HL-60 (cell line): ENCODE measurements at regions not wholly inside any gene's neighbourhood (a gene's known extent, or its start where the extent isn't known, plus 50 kb on each side); places are given as distances from the start of the nearest gene placed in this dataset.

Source experiments
- DNase-seq, 2 experiments: peaks; one replicate each; pipeline ENCODE4 v3.0.0-alpha.2; 2010 to 2020; ENCODE audit warnings: low read depth in 1 of 2, low spot score in 1 of 2
- H3K27ac ChIP-seq: fragments of 250-450 bp; sonication (Bioruptor Pico); replicated peaks from 2 replicates; pipeline ENCODE4 v1.5.1; 2020; ENCODE audit warnings: mild to moderate bottlenecking, moderate library complexity
- H3K27me3 ChIP-seq: fragments of 250-450 bp; sonication (Bioruptor Pico); 2 replicates; pipeline ENCODE4 v1.5.1; 2021; ENCODE audit warnings: mild to moderate bottlenecking, moderate library complexity; ENCODE audit not compliant: insufficient read depth, poor library complexity, severe bottlenecking
- H3K4me3 ChIP-seq: replicated peaks from 2 replicates; pipeline ENCODE4 v1.5.1; 2011; ENCODE audit warnings: mild to moderate bottlenecking, control low read depth, low read length; ENCODE audit not compliant: insufficient read depth
- GABPA ChIP-seq: IDR thresholded peaks from 2 replicates; pipeline ENCODE4 v1.6.1; 2012; ENCODE audit warnings: low read depth
- POLR2AphosphoS5 ChIP-seq: IDR thresholded peaks from 2 replicates; pipeline ENCODE4 v1.6.1; 2012; ENCODE audit warnings: low read depth
- REST ChIP-seq: IDR thresholded peaks from 2 replicates; pipeline ENCODE4 v1.6.1; 2012; ENCODE audit warnings: low read depth; ENCODE audit not compliant: insufficient replicate concordance
- SPI1 ChIP-seq: IDR thresholded peaks from 2 replicates; pipeline ENCODE4 v1.6.1; 2012; ENCODE audit warnings: low read depth, mild to moderate bottlenecking, borderline replicate concordance
- TF ChIP-seq, protein P1 (sequence below): IDR thresholded peaks from one replicate; pipeline ENCODE4 v1.5.1; 2011; ENCODE audit warnings: low read length, control low read depth, inconsistent platforms; ENCODE audit not compliant: insufficient read depth

GRCh38 chr2:156671706-156672361, 235.7 kb downstream of the GPD2 start:
- Histone ChIP-seq H3K4me3 (no peak overlapping the region), H3K27ac (no peak overlapping the region), H3K27me3 (no peaks in the 10 kb centered on the region)
- no peak for DNase-seq
- TF ChIP-seq POLR2AphosphoS5 (no peak), SPI1 (no peak), REST (no peak), GABPA (no peak)
- TF ChIP-seq, protein P1, sequence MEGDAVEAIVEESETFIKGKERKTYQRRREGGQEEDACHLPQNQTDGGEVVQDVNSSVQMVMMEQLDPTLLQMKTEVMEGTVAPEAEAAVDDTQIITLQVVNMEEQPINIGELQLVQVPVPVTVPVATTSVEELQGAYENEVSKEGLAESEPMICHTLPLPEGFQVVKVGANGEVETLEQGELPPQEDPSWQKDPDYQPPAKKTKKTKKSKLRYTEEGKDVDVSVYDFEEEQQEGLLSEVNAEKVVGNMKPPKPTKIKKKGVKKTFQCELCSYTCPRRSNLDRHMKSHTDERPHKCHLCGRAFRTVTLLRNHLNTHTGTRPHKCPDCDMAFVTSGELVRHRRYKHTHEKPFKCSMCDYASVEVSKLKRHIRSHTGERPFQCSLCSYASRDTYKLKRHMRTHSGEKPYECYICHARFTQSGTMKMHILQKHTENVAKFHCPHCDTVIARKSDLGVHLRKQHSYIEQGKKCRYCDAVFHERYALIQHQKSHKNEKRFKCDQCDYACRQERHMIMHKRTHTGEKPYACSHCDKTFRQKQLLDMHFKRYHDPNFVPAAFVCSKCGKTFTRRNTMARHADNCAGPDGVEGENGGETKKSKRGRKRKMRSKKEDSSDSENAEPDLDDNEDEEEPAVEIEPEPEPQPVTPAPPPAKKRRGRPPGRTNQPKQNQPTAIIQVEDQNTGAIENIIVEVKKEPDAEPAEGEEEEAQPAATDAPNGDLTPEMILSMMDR, result no peak

DNA sequence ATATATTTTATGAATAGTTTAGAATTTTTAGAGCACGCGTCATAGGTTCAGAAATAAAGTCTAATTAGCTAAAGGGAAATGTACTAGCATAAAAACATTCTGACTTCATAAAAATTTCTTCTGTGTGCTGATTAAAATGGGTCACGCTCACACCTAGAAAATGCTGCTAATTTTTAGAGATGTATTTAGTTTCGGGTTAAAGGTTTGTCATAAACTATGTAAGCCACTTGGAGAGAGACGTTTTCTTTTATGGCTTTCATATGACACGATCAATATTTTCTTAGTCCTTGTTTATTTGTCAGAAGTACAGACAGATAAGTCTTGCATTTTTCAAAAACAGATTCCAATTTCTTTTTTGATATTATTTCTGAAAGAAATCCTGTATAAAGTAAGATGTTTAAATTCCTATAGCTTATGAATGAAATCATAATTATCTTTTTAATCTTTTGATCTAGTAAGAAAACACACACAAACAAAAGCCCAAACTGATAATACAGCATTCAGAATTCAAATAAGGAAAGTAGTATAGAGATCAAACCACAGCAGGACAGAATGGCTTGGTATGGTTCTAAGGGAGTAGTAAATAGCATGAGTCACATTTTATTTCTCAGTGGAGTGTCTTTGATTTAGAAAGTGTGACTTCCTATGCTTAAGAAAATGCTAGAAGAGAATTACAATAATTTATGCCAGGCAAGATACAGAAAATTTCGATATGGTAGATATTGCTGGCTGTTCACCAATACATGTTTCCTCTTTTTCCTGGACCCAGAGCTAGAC, 236.6 kb downstream of the GPD2 start:
- no peak for DNase-seq
- TF ChIP-seq SPI1, result no peak
- H3K27ac ChIP-seq, result no peak overlapping the region
- no peak overlapping the region for H3K4me3 ChIP-seq
- H3K27me3 ChIP-seq, result no peaks in the 10 kb centered on the region

GRCh38 chr2:156673333-156673615, 237.1 kb downstream of the GPD2 start:
- Histone ChIP-seq H3K4me3 (no peak overlapping the region), H3K27ac (no peak overlapping the region), H3K27me3 (no peaks in the 10 kb centered on the region)
- no peak for DNase-seq
- TF ChIP-seq GABPA (no peak), SPI1 (no peak), REST (no peak), POLR2AphosphoS5 (no peak)
- TF ChIP-seq, protein P1, result no peak

- no peak overlapping the region for H3K27ac ChIP-seq
- no peak overlapping the region for H3K4me3 ChIP-seq
- no peaks in the 10 kb centered on the region for H3K27me3 ChIP-seq
- DNase-seq, result no peak
- TF ChIP-seq POLR2AphosphoS5 (no peak), SPI1 (no peak), GABPA (no peak), REST (no peak)
- TF ChIP-seq, protein P1, result no peak
Observed at GRCh38 chr2:156673981-156674380, 237.8 kb downstream of the GPD2 start.
